HepG2 (cell line): ENCODE measurements at regions not wholly inside any gene's neighbourhood (a gene's known extent, or its start where the extent isn't known, plus 50 kb on each side); places are given as distances from the start of the nearest gene placed in this dataset.

Source experiments
- ATAC-seq: fragments of 200-7000 bp; cut with Tn5 transposase; 3 replicates; pipeline ENCODE4 v1.9.1; 2020; ENCODE audit warnings: mild to moderate bottlenecking, moderate library complexity
- BruUV-seq: library from RNA; stranded (reverse); fragments of 400-500 nt; replicated peaks from 2 replicates; lab custom pipeline; 2021; lab: Mats Ljungman, UMichigan
- CTCF ChIA-PET: fragments of 300-600 bp; formaldehyde crosslinking; extraction: SDS; loops from one replicate; lab custom pipeline; 2021; ENCODE audit warnings: low total read pairs, inconsistent platforms, low intra/inter-chr PET ratio; lab: Yijun Ruan, JAX
- POLR2A ChIA-PET: fragments of 350-600 bp; sonication (Branson Sonifier 250); formaldehyde crosslinking; loops from one replicate; lab custom pipeline; 2020; ENCODE audit warnings: antibody characterized with exemption, inconsistent platforms; lab: Yijun Ruan, JAX
- DNase-seq: peaks from one replicate; pipeline ENCODE4 v3.0.0-alpha.2; 2015; ENCODE audit warnings: low spot score
- FAIRE-seq: peaks from 3 replicates; lab custom pipeline; 2011; peaks lifted over from hg19 to GRCh38; lab: Jason Lieb, UNC
- H2AFZ ChIP-seq: one replicate; pipeline ENCODE4 v1.6.1; 2011; ENCODE audit warnings: low read length, inconsistent platforms
- H3K27ac ChIP-seq: fragments of 300-600 bp; 3 replicates; pipeline ENCODE4 v1.8.0; 2011; ENCODE audit warnings: mixed run types, mild to moderate bottlenecking, mixed read lengths, low read length, inconsistent platforms; ENCODE audit not compliant: insufficient read depth; ENCODE audit errors: extremely low read length
- H3K27me3 ChIP-seq, 2 experiments: fragments of 200-600 bp in 1 of 2; 2 replicates in 1 of 2; 3 replicates in 1 of 2; pipeline versions ENCODE4 v1.6.0 to v1.8.0; 2011; ENCODE audit warnings: low read length in 2 of 2, mild to moderate bottlenecking in 2 of 2, moderate library complexity in 2 of 2, inconsistent platforms in 1 of 2; ENCODE audit not compliant: insufficient read depth in 2 of 2, control insufficient read depth in 1 of 2
- H3K36me3 ChIP-seq, 2 experiments: fragments of 200-600 bp in 1 of 2; replicated peaks in 1 of 2; 2 replicates in 1 of 2; 3 replicates in 1 of 2; pipeline versions ENCODE4 v1.5.1 to v1.8.0; 2011; ENCODE audit warnings: low read length in 2 of 2, inconsistent platforms in 1 of 2; ENCODE audit not compliant: insufficient read depth in 2 of 2, control insufficient read depth in 1 of 2
- H3K4me1 ChIP-seq: 2 replicates; pipeline ENCODE4 v1.5.1; 2012; ENCODE audit warnings: low read length, inconsistent platforms; ENCODE audit not compliant: insufficient read depth
- H3K4me2 ChIP-seq: 2 replicates; pipeline ENCODE4 v1.6.0; 2011; ENCODE audit warnings: low read depth, low read length, inconsistent platforms
- H3K4me3 ChIP-seq, 3 experiments: fragments of 200-600 bp in 1 of 3; sonication (generic), shearing (Covaris generic) in 1 of 3; replicated peaks in 1 of 3; 2 replicates each; pipeline ENCODE4 v1.5.1; 2011 to 2016; ENCODE audit warnings: low read length in 3 of 3, inconsistent platforms in 2 of 3, low read depth in 2 of 3, mild to moderate bottlenecking in 2 of 3, control low read depth in 1 of 3, mixed read lengths in 1 of 3; ENCODE audit not compliant: insufficient read depth in 1 of 3
- H3K79me2 ChIP-seq: one replicate; pipeline ENCODE4 v1.6.1; 2011; ENCODE audit warnings: low read length, inconsistent platforms; ENCODE audit not compliant: insufficient read depth
- H3K9ac ChIP-seq: 2 replicates; pipeline ENCODE4 v1.6.0; 2011; ENCODE audit warnings: mild to moderate bottlenecking, low read depth, low read length, inconsistent platforms; ENCODE audit not compliant: insufficient read depth
- H3K9me3 ChIP-seq: 2 replicates; pipeline ENCODE4 v1.5.1; 2012; ENCODE audit warnings: mild to moderate bottlenecking, low read length
- H4K20me1 ChIP-seq: 2 replicates; pipeline ENCODE4 v1.6.0; 2011; ENCODE audit warnings: inconsistent platforms, mild to moderate bottlenecking, low read length, moderate library complexity; ENCODE audit not compliant: insufficient read depth
- CSRNP1 ChIP-seq: sonication (generic); formaldehyde crosslinking; IDR thresholded peaks from 2 replicates; pipeline ENCODE4 v1.8.1; 2023; ENCODE audit warnings: mild to moderate bottlenecking, missing genetic modification reagents
- GABPB1 ChIP-seq: IDR thresholded peaks from 2 replicates; pipeline ENCODE4 v1.6.1; 2016; ENCODE audit warnings: mild to moderate bottlenecking, missing genetic modification reagents, moderate library complexity, missing compliant biosample characterization
- GTF3A ChIP-seq: sonication (generic); formaldehyde crosslinking; conservative IDR thresholded peaks from 2 replicates; pipeline ENCODE4 v1.4.0; 2020; ENCODE audit warnings: mild to moderate bottlenecking, missing genetic modification reagents
- KLF11 ChIP-seq: IDR thresholded peaks from 2 replicates; pipeline ENCODE4 v1.6.1; 2016; ENCODE audit warnings: missing compliant biosample characterization
- NFE2L2 ChIP-seq: fragments of 150-350 bp; IDR thresholded peaks from 2 replicates; pipeline ENCODE4 v1.6.1; 2014; ENCODE audit warnings: low read length
- NFKB2 ChIP-seq: sonication (generic); formaldehyde crosslinking; IDR thresholded peaks from 2 replicates; pipeline ENCODE4 v1.4.0; 2020; ENCODE audit warnings: missing genetic modification reagents, borderline replicate concordance
- POLR2AphosphoS5 ChIP-seq: IDR thresholded peaks from 2 replicates; pipeline ENCODE4 v1.6.1; 2012; ENCODE audit warnings: low read depth, low read length
- SMARCC2 ChIP-seq: fragments of 450-650 bp; IDR thresholded peaks from 2 replicates; pipeline ENCODE4 v1.6.1; 2017; ENCODE audit warnings: antibody characterized with exemption, mild to moderate bottlenecking
- STAG1 ChIP-seq: sonication (generic); formaldehyde crosslinking; IDR thresholded peaks from 2 replicates; pipeline ENCODE4 v1.4.0; 2020; ENCODE audit warnings: missing genetic modification reagents
- TP53 ChIP-seq: sonication (generic); formaldehyde crosslinking; conservative IDR thresholded peaks from 2 replicates; pipeline ENCODE4 v1.4.0; 2020; ENCODE audit warnings: missing genetic modification reagents
- ZBTB44 ChIP-seq: sonication (generic); formaldehyde crosslinking; IDR thresholded peaks from 2 replicates; pipeline ENCODE4 v1.4.0; 2020; ENCODE audit warnings: missing genetic modification reagents
- ZKSCAN5 ChIP-seq: sonication (generic); formaldehyde crosslinking; IDR thresholded peaks from 2 replicates; pipeline ENCODE4 v1.5.1; 2020; ENCODE audit warnings: mild to moderate bottlenecking, missing genetic modification reagents
- ZNF24 ChIP-seq: fragments of 450-650 bp; IDR thresholded peaks from 2 replicates; pipeline ENCODE4 v1.6.1; 2017; ENCODE audit warnings: antibody characterized with exemption, mild to moderate bottlenecking
- ZNF260 ChIP-seq: sonication (generic); formaldehyde crosslinking; IDR thresholded peaks from 2 replicates; pipeline ENCODE4 v1.4.0; 2020; ENCODE audit warnings: missing genetic modification reagents, low read depth, mild to moderate bottlenecking, borderline replicate concordance
- ZNF503 ChIP-seq: sonication (generic); formaldehyde crosslinking; IDR thresholded peaks from 2 replicates; pipeline ENCODE4 v1.4.0; 2020; ENCODE audit warnings: missing genetic modification reagents
- ZNF580 ChIP-seq: IDR thresholded peaks from 2 replicates; pipeline ENCODE4 v1.6.1; 2016; ENCODE audit warnings: low read depth, borderline replicate concordance
- ZNF713 ChIP-seq: sonication (generic); formaldehyde crosslinking; IDR thresholded peaks from 2 replicates; pipeline ENCODE4 v1.4.0; 2020; ENCODE audit warnings: mild to moderate bottlenecking, missing genetic modification reagents
- ZZZ3 ChIP-seq: sonication (generic); formaldehyde crosslinking; IDR thresholded peaks from 2 replicates; pipeline ENCODE4 v1.4.0; 2020; ENCODE audit warnings: missing genetic modification reagents, mild to moderate bottlenecking, borderline replicate concordance
- WGBS: methylation state at CpG from one replicate; pipeline ENCODE4 v1.1.6; 2017; ENCODE audit warnings: low lambda C conversion rate; 5-methylcytosine and 5-hydroxymethylcytosine counted together
- in situ Hi-C: cut with HindIII; loops from 2 replicates; pipeline ENCODE4 v1.10.0; 2017; ENCODE audit warnings: low pct_unique_long_range_greater_than_20kb; ENCODE audit not compliant: extremely low pct_ligation_motif_present
- intact Hi-C: fragments of 100-400 bp; cut with micrococcal nuclease; formaldehyde crosslinking; loops from one replicate; pipeline ENCODE4 v1.10.0; 2022; ENCODE audit not compliant: unreplicated experiment

- WGBS = 2% methylated on average over 2 of the region's 2 CpGs
- intact Hi-C loops = no loop called here
- H3K27ac ChIP-seq = no peak overlapping the region
These were observed 214.8 kb upstream of the FSHR start for GRCh38 chr2:49369101-49369500.

More at GRCh38 chr2:49369101-49369500, 214.8 kb upstream of the FSHR start:
- peaks cover 7% of the 10 kb centered on the region; the same call in 1 of the 2 replicates for H3K9me3 ChIP-seq
- no peaks in the 10 kb centered on the region for H3K36me3 ChIP-seq
- ATAC-seq (no peak), FAIRE-seq (no peak), DNase-seq (no peak)
- POLR2A ChIA-PET = no interaction called here
- in situ Hi-C loops = no loop called here
- no peak overlapping the region for H3K4me3 ChIP-seq
- no TSS peak for BruUV-seq
- H3K79me2 ChIP-seq = no peaks in the 10 kb centered on the region
- no peaks in the 10 kb centered on the region for H4K20me1 ChIP-seq
- no peak overlapping the region for H3K9ac ChIP-seq
- H3K27me3 ChIP-seq = no peaks in the 10 kb centered on the region
- no peak overlapping the region for H2AFZ ChIP-seq
- H3K4me1 ChIP-seq = no peaks in the 10 kb centered on the region
- CTCF ChIA-PET = no interaction called here
- H3K4me2 ChIP-seq = no peak overlapping the region
- no peak for TF ChIP-seq ZNF580 (CRISPR knock-in tag)
- TF ChIP-seq ZZZ3 (CRISPR knock-in tag) = no peak
- TF ChIP-seq SMARCC2 = no peak
- no peak for TF ChIP-seq ZNF24
- no peak for TF ChIP-seq ZBTB44 (CRISPR knock-in tag)
- TF ChIP-seq POLR2AphosphoS5 = no peak
- no peak for TF ChIP-seq ZNF260 (CRISPR knock-in tag)
- no peak for TF ChIP-seq GTF3A (CRISPR knock-in tag)
- no peak for TF ChIP-seq CSRNP1 (CRISPR knock-in tag)
- no peak for TF ChIP-seq GABPB1 (CRISPR knock-in tag)
- TF ChIP-seq TP53 (CRISPR knock-in tag) = no peak
- no peak for TF ChIP-seq NFE2L2
- no peak for TF ChIP-seq ZNF503
- TF ChIP-seq STAG1 (CRISPR knock-in tag) = no peak
- TF ChIP-seq ZKSCAN5 = no peak
- no peak for TF ChIP-seq KLF11 (CRISPR knock-in tag)
- no peak for TF ChIP-seq NFKB2 (CRISPR knock-in tag)
- TF ChIP-seq ZNF713 = no peak
